ENCODE measurements at regions not wholly inside any gene's neighbourhood (a gene's known extent, or its start where the extent isn't known, plus 50 kb on each side); places are given as distances from the start of the nearest gene placed in this dataset.

DNA sequence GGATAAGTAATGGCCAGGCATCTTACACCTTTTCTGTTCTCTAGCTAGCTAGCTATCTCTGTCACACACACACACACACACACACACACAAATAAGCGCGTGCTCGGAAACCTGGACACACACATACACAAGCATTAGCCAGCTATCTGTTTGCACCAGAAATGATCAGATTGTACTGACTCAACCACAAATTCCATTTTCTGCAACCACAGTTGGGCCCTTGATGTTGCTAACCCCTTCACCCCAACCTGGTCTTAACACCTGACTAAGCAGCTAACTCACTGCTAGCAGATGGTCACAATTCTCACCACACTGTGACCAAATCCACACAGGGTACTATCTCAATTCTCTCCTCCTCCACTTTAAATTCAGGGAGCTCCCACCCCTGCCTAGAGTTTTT lies 183.0 kb upstream of the THBS1 start:
- ChIA-PET CTCF (interaction anchor here (1.0 to 1.2 kb wide), 2 partner anchors 39 to 690 kb away, joined by 4 read pairs; no protein-coding TSS in a partner anchor), POLR2A (no interaction called here)
- Histone ChIP-seq H3K27me3 (ENCODE audit: insufficient read depth) (no peaks in the 10 kb centered on the region), H3K4me2 (no peak overlapping the region), H3K9ac (no peak overlapping the region), H3F3A (replicated peaks; ENCODE audit: insufficient read depth) (no peaks in the 10 kb centered on the region), H3K9me3 (no peaks in the 10 kb centered on the region), H3K79me2 (ENCODE audit: insufficient read depth) (no peaks in the 10 kb centered on the region), H2AFZ (ENCODE audit: low read depth) (no peak overlapping the region), H3K36me3 (replicated peaks in 1 of 2; ENCODE audit: control insufficient read depth in 1 of 2, insufficient read depth in 2 of 2, low read length in 1 of 2) (no peaks in the 10 kb centered on the region), H4K20me1 (ENCODE audit: insufficient read depth) (no peaks in the 10 kb centered on the region), H3K9me2 (no peaks in the 10 kb centered on the region), H3K4me1 (ENCODE audit: control insufficient read depth in 1 of 2, insufficient read depth in 2 of 2, low read depth in 1 of 2, low read length in 1 of 2) (peaks cover 0 to 11% of the 10 kb centered on the region in 2 experiments; a peak in 2 of 4 replicates), H3K27ac (ENCODE audit: low read depth in 2 of 2, low read length in 1 of 2) (no peak overlapping the region), H3K4me3 (ENCODE audit: low read depth in 2 of 2, low read length in 1 of 2) (no peak overlapping the region)
- DNase-seq = no peak
- WGBS (ENCODE audit: low lambda C conversion rate) = 90% methylated on average over 3 of the region's 3 CpGs
- TF ChIP-seq NFIC (IDR thresholded peaks at IDR 0.05; ENCODE audit: borderline replicate concordance) (no peak), ELF1 (IDR thresholded peaks at IDR 0.05) (no peak), RCOR1 (IDR thresholded peaks at IDR 0.05; ENCODE audit: low read length) (no peak), EZH2phosphoT487 (IDR thresholded peaks at IDR 0.05; ENCODE audit: borderline replicate concordance, low read depth) (no peak), TAF1 (IDR thresholded peaks at IDR 0.05; ENCODE audit: borderline replicate concordance, low read depth, low read length) (no peak), TCF12 (IDR thresholded peaks at IDR 0.05) (no peak), RFX5 (IDR thresholded peaks at IDR 0.05; ENCODE audit: low read length) (no peak), FOXM1 (IDR thresholded peaks at IDR 0.05; ENCODE audit: low read depth) (no peak)
- TF ChIP-seq, protein P1, sequence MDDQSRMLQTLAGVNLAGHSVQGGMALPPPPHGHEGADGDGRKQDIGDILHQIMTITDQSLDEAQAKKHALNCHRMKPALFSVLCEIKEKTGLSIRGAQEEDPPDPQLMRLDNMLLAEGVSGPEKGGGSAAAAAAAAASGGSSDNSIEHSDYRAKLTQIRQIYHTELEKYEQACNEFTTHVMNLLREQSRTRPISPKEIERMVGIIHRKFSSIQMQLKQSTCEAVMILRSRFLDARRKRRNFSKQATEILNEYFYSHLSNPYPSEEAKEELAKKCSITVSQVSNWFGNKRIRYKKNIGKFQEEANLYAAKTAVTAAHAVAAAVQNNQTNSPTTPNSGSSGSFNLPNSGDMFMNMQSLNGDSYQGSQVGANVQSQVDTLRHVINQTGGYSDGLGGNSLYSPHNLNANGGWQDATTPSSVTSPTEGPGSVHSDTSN (IDR thresholded peaks at IDR 0.05) = no peak
- TF ChIP-seq, protein P2, sequence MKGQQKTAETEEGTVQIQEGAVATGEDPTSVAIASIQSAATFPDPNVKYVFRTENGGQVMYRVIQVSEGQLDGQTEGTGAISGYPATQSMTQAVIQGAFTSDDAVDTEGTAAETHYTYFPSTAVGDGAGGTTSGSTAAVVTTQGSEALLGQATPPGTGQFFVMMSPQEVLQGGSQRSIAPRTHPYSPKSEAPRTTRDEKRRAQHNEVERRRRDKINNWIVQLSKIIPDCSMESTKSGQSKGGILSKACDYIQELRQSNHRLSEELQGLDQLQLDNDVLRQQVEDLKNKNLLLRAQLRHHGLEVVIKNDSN (IDR thresholded peaks at IDR 0.05; ENCODE audit: borderline replicate concordance, low read depth) = no peak

DNA sequence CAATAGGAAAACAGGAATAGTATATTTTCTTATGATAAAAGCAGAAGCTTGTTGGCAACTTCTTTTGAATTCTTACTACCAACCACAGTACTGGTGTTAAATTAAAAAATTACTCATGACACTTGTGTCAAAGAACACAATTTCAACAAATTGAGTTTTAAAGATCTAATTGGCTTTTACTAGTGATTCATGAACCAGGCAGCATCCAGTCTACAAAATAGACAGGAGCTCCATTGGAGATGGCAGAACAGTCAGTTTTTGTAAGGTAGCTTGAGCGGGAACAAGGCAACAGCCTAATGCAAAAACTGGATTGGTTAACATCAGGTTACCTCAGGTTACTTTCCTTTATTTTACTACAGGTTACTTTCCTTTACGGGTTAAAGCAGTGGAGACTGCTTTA lies 181.3 kb upstream of the THBS1 start:
- CTCF ChIA-PET = no interaction called here
- Histone ChIP-seq H3K36me3 (replicated peaks in 1 of 2; ENCODE audit: control insufficient read depth in 1 of 2, insufficient read depth in 2 of 2, low read length in 1 of 2) (no peaks in the 10 kb centered on the region), H2AFZ (ENCODE audit: low read depth) (no peak overlapping the region), H3K27me3 (ENCODE audit: insufficient read depth) (no peaks in the 10 kb centered on the region), H3K4me3 (ENCODE audit: low read depth in 2 of 2, low read length in 1 of 2) (no peak overlapping the region), H3F3A (replicated peaks; ENCODE audit: insufficient read depth) (peaks cover 4% of the 10 kb centered on the region), H3K9me2 (no peaks in the 10 kb centered on the region), H3K9ac (no peak overlapping the region), H3K9me3 (no peaks in the 10 kb centered on the region), H3K79me2 (ENCODE audit: insufficient read depth) (no peaks in the 10 kb centered on the region), H3K4me1 (ENCODE audit: control insufficient read depth in 1 of 2, insufficient read depth in 2 of 2, low read depth in 1 of 2, low read length in 1 of 2) (peaks cover 0 to 8% of the 10 kb centered on the region in 2 experiments; a peak in 2 of 4 replicates), H3K4me2 (no peak overlapping the region), H4K20me1 (ENCODE audit: insufficient read depth) (no peaks in the 10 kb centered on the region), H3K27ac (ENCODE audit: low read depth in 2 of 2, low read length in 1 of 2) (no peak overlapping the region)
- 100% methylated on average over 2 of the region's 2 CpGs for WGBS (ENCODE audit: low lambda C conversion rate)
- DNase-seq = no peak
- POLR2A ChIA-PET = interaction anchor here (1.0 kb wide), 1 partner anchor 105 kb away, joined by 3 read pairs; no protein-coding TSS in a partner anchor
- TF ChIP-seq, protein P1 (IDR thresholded peaks at IDR 0.05) = no peak
- TF ChIP-seq POLR2AphosphoS5 (IDR thresholded peaks at IDR 0.05; ENCODE audit: low read depth, low read length) = no peak
- TF ChIP-seq, protein P3, sequence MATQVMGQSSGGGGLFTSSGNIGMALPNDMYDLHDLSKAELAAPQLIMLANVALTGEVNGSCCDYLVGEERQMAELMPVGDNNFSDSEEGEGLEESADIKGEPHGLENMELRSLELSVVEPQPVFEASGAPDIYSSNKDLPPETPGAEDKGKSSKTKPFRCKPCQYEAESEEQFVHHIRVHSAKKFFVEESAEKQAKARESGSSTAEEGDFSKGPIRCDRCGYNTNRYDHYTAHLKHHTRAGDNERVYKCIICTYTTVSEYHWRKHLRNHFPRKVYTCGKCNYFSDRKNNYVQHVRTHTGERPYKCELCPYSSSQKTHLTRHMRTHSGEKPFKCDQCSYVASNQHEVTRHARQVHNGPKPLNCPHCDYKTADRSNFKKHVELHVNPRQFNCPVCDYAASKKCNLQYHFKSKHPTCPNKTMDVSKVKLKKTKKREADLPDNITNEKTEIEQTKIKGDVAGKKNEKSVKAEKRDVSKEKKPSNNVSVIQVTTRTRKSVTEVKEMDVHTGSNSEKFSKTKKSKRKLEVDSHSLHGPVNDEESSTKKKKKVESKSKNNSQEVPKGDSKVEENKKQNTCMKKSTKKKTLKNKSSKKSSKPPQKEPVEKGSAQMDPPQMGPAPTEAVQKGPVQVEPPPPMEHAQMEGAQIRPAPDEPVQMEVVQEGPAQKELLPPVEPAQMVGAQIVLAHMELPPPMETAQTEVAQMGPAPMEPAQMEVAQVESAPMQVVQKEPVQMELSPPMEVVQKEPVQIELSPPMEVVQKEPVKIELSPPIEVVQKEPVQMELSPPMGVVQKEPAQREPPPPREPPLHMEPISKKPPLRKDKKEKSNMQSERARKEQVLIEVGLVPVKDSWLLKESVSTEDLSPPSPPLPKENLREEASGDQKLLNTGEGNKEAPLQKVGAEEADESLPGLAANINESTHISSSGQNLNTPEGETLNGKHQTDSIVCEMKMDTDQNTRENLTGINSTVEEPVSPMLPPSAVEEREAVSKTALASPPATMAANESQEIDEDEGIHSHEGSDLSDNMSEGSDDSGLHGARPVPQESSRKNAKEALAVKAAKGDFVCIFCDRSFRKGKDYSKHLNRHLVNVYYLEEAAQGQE (IDR thresholded peaks at IDR 0.05; ENCODE audit: low read depth, low read length) = no peak
- no peak for TF ChIP-seq RXRA (IDR thresholded peaks at IDR 0.05; ENCODE audit: borderline replicate concordance, low read depth)
- TF ChIP-seq, protein P4, sequence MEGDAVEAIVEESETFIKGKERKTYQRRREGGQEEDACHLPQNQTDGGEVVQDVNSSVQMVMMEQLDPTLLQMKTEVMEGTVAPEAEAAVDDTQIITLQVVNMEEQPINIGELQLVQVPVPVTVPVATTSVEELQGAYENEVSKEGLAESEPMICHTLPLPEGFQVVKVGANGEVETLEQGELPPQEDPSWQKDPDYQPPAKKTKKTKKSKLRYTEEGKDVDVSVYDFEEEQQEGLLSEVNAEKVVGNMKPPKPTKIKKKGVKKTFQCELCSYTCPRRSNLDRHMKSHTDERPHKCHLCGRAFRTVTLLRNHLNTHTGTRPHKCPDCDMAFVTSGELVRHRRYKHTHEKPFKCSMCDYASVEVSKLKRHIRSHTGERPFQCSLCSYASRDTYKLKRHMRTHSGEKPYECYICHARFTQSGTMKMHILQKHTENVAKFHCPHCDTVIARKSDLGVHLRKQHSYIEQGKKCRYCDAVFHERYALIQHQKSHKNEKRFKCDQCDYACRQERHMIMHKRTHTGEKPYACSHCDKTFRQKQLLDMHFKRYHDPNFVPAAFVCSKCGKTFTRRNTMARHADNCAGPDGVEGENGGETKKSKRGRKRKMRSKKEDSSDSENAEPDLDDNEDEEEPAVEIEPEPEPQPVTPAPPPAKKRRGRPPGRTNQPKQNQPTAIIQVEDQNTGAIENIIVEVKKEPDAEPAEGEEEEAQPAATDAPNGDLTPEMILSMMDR (IDR thresholded peaks at IDR 0.05) = no peak
- TF ChIP-seq MEF2A (IDR thresholded peaks at IDR 0.05; ENCODE audit: borderline replicate concordance, low read depth) = no peak
- no peak for TF ChIP-seq ELF1 (IDR thresholded peaks at IDR 0.05)
- TF ChIP-seq MXI1 (IDR thresholded peaks at IDR 0.05; ENCODE audit: low read depth, low read length) = no peak
- TF ChIP-seq TEAD4 (IDR thresholded peaks at IDR 0.05; ENCODE audit: borderline replicate concordance, insufficient read depth) = no peak
- TF ChIP-seq, protein P5, sequence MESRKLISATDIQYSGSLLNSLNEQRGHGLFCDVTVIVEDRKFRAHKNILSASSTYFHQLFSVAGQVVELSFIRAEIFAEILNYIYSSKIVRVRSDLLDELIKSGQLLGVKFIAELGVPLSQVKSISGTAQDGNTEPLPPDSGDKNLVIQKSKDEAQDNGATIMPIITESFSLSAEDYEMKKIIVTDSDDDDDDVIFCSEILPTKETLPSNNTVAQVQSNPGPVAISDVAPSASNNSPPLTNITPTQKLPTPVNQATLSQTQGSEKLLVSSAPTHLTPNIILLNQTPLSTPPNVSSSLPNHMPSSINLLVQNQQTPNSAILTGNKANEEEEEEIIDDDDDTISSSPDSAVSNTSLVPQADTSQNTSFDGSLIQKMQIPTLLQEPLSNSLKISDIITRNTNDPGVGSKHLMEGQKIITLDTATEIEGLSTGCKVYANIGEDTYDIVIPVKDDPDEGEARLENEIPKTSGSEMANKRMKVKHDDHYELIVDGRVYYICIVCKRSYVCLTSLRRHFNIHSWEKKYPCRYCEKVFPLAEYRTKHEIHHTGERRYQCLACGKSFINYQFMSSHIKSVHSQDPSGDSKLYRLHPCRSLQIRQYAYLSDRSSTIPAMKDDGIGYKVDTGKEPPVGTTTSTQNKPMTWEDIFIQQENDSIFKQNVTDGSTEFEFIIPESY (IDR thresholded peaks at IDR 0.05; ENCODE audit: borderline replicate concordance, low read depth) = no peak

All from SK-N-SH (cell line).